Femur (tissue), 1 donor: ENCODE measurements at regions not wholly inside any gene's neighbourhood (a gene's known extent, or its start where the extent isn't known, plus 50 kb on each side); places are given as distances from the start of the nearest gene placed in this dataset.
A peak's percentile ranks its signal among the peaks of the same experiment; 100 is the strongest.
"Not testable (repeated sequence)": the region's sequence is repeated elsewhere in the genome, so short reads cannot be mapped to it uniquely, and the experiment has no call there.

Experiments
- DNase-seq: peaks from one replicate; pipeline ENCODE4 v3.0.0-alpha.2; 2017

GRCh38 chr4:73348185-73348584 lies 55.9 kb upstream of the ALB start:
- no peak for DNase-seq

DNA sequence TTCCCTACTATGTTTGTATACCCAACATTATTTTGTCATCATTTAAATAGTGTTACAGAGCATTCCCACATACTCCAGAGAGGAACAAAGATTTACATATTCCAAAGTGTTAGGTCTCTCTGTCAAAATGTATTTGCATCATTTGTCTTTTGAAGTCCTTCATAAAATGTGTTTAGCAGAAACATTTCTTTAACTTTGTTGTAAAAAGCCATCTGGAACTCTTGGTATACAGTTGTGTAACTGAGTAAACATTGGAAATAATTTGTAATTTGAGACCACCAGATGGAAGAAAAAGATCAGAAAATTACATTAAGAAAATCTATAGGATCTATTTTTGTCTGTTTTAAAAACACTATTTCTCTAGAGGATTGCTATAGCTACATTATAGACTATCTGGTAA lies 56.6 kb upstream of the ALB start:
- DNase-seq = no peak

DNA sequence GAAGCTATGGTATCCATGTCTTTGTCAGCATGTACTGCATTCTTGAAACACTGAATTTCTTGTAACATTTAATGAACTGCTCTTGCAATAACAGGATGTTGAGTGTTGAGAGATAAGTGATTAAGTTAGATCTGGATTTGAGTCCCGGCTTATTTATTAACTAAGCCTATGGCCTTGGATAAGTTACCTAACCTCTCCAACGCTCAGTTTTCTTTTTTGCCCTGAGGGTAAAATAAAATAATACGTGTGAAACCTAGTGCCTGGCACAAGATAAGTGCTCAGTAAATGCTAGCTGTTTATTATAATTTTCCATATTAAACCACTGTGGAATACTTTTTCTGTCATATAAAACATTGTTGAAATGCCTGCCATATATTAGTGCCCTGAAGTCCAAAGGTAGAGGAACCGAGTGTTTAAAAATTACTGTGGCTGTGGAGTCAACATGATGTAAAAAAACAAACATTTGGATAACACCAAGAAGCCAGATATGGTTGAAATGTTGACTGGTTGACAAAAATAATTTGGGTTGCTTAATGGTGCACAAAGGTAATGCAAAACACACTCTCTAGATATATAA lies 58.6 kb upstream of the ALB start:
- DNase-seq = no peak

DNA sequence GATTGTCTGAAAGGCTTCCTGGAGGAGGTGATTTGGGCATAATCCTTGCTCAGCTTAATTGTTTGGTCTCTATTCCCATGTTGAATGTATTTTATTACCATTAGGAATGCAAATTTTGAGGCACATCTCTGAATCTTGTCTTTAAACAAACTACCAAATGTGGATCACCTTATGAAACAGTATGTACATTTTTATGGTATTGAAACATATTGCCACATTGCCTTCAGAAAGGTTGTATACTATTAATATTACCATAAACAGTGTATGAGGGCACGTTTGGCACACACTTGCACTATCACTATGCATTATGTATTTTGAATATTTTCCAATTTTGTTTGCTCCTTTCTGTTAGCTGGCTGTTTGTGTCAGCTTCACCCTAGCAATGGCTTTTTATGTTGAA lies 60.0 kb upstream of the ALB start:
- no peak for DNase-seq

- DNase-seq = no peak
Observed at GRCh38 chr4:73343432-73343831, 60.7 kb upstream of the ALB start.

DNA sequence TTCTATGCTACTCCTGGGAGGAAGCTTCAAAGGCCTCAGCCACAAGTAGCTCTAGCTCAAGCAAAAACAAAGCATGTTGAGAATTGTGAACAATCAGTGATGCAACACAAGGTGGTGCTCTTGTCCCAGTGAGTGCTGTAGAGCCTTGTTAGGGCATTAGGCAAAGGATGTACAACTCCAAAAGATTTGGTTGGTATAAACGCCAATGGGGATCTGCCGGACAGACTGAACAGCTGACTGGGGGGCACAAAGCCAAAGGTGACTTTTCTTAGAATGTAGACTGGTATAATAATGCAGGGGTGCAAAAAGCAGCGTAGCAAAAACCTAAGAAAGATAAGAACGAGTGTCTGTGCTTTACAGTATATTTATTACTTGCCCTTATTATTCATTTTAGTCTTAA lies 62.6 kb upstream of the ALB start:
- peak; percentile 21 for DNase-seq

DNA sequence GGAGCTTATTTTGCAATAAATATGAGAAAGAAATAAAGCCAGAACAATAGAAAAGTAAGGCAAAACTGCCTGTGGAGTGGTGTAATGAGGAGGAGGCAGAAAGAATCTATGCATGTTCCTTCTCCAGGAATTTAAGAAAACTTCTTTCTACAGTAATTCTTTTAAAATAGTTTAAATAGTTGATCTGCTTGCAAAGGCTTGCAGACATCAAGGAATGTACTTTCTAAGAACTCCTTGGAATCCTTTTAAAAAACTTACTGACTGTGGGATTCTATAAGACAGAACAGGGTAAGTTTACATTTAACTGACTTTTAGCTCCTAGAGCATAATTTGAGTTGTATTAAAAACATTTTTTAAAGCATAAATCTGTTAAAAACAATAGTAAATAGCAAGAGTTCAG lies 63.2 kb upstream of the ALB start:
- no peak for DNase-seq

- no peak for DNase-seq
Observed at GRCh38 chr4:73335679-73336078, 68.4 kb upstream of the ALB start.

DNA sequence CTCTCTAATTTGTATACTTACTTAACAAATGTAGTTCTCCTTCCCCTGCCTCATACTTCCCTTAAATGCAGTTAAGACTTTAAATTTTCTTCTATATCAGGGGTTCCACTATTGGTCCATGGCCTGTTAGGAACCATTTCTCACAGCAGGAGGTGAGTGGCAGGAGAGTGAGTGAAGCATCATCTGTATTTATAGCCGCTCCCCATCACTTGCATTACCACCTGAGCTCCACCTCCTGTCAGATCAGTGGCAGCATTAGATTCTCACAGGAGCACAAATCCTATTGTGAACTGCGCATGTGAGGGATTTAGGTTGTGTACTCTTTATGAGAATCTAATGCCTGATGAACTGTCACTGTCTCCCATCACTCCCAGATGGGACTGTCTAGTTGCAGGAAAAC lies 72.1 kb upstream of the ALB start:
- DNase-seq = not testable (repeated sequence)

- no peak for DNase-seq
Observed at GRCh38 chr4:73329300-73329699, 70.7 kb upstream of the ANKRD17 start.

GRCh38 chr4:73325776-73326175 lies 67.2 kb upstream of the ANKRD17 start:
- not testable (repeated sequence) for DNase-seq

GRCh38 chr4:73317092-73317491 lies 58.5 kb upstream of the ANKRD17 start:
- no peak for DNase-seq

GRCh38 chr4:73315091-73315490 lies 56.5 kb upstream of the ANKRD17 start:
- no peak for DNase-seq

DNA sequence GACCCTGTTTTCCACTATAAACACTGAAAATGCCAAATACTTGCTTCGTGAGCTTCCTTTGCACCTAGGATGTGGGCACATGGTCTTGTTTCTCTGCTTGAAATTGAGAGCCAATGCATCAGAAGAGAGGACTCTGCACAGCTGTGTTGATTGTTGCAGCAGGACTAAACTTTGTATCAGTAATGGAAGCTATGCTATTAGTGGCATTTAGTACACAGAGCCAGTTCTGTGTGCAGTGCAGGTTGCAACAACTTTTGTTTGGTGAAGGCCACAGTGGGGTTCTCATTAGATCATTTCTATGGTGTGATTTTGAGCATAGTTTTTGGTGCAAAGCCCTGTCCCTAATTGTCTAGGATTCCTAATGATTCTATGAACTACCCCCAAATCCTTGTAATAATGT lies 54.4 kb upstream of the ANKRD17 start:
- DNase-seq = no peak

DNA sequence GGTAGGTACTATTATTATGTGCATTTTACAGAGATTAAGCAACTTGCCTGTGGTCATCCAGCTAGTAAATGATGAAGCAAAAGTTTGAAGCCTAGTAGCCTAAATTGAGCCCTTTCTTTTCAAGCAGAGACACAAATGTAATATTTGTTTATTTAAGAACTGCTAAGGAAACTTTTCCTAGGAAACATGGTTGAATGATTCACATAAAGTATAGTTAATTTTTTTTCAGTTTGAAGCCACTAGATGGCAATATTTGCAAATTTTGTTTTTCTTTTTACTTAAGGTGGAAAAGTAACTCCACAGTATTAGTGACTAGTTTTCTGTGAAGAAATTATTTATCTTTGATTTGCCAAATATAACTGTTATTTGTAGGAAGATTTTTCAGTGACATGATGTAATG lies 52.8 kb upstream of the ANKRD17 start:
- no peak for DNase-seq

DNA sequence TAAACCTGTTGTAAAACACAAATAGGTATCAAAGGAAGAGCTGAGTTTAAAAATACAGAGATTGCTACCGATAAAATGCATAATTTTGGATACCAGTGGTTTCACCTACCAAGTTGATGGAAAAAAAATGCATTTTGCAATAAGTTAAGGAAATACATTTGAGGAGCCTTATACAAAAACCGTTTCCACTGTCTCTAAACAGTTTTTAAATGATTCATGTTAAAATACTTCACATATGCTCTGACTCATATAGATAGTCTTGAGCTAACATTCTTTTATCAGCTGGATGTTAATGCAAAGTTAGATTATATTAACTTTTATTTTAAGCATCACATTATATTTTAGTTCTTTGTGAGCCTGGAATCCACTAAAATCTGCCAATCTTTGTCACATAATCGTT lies 50.6 kb upstream of the ANKRD17 start:
- DNase-seq = no peak
